ENCODE measurements at regions not wholly inside any gene's neighbourhood (a gene's known extent, or its start where the extent isn't known, plus 50 kb on each side); places are given as distances from the start of the nearest gene placed in this dataset.

- Histone ChIP-seq H3K4me3 (ENCODE audit: low read length) (no peak overlapping the region), H3K4me1 (ENCODE audit: insufficient read depth, low read length) (no peaks in the 10 kb centered on the region), H3K36me3 (ENCODE audit: insufficient read depth, low read depth, low read length) (no peaks in the 10 kb centered on the region), H3K9me3 (ENCODE audit: insufficient read depth, low read depth, low read length) (no peaks in the 10 kb centered on the region), H3K27ac (ENCODE audit: low read length) (no peak overlapping the region), H3K9ac (ENCODE audit: low read depth, low read length) (no peak overlapping the region), H3K27me3 (ENCODE audit: insufficient read depth, low read length) (no peaks in the 10 kb centered on the region)
Observed at GRCh38 chr5:2461701-2462691, 289.5 kb downstream of the IRX2 start.

- Histone ChIP-seq H3K4me3 (ENCODE audit: low read length) (no peak overlapping the region), H3K27me3 (ENCODE audit: insufficient read depth, low read length) (no peaks in the 10 kb centered on the region), H3K27ac (ENCODE audit: low read length) (no peak overlapping the region), H3K36me3 (ENCODE audit: insufficient read depth, low read depth, low read length) (no peaks in the 10 kb centered on the region), H3K4me1 (ENCODE audit: insufficient read depth, low read length) (no peaks in the 10 kb centered on the region), H3K9me3 (ENCODE audit: insufficient read depth, low read depth, low read length) (no peaks in the 10 kb centered on the region), H3K9ac (ENCODE audit: low read depth, low read length) (no peak overlapping the region)
Observed at GRCh38 chr5:2460098-2460497, 291.4 kb downstream of the IRX2 start.

GRCh38 chr5:2459251-2459650 lies 292.2 kb downstream of the IRX2 start:
- Histone ChIP-seq H3K4me3 (ENCODE audit: low read length) (no peak overlapping the region), H3K4me1 (ENCODE audit: insufficient read depth, low read length) (no peaks in the 10 kb centered on the region), H3K27me3 (ENCODE audit: insufficient read depth, low read length) (no peaks in the 10 kb centered on the region), H3K27ac (ENCODE audit: low read length) (no peak overlapping the region), H3K9ac (ENCODE audit: low read depth, low read length) (no peak overlapping the region), H3K9me3 (ENCODE audit: insufficient read depth, low read depth, low read length) (no peaks in the 10 kb centered on the region), H3K36me3 (ENCODE audit: insufficient read depth, low read depth, low read length) (no peaks in the 10 kb centered on the region)

- no peak overlapping the region for H3K4me3 ChIP-seq (ENCODE audit: low read length)
- H3K27me3 ChIP-seq (ENCODE audit: insufficient read depth, low read length): no peaks in the 10 kb centered on the region
- no peaks in the 10 kb centered on the region for H3K36me3 ChIP-seq (ENCODE audit: insufficient read depth, low read depth, low read length)
- H3K9me3 ChIP-seq (ENCODE audit: insufficient read depth, low read depth, low read length): no peaks in the 10 kb centered on the region
- H3K4me1 ChIP-seq (ENCODE audit: insufficient read depth, low read length): no peaks in the 10 kb centered on the region
- H3K9ac ChIP-seq (ENCODE audit: low read depth, low read length): no peak overlapping the region
- no peak overlapping the region for H3K27ac ChIP-seq (ENCODE audit: low read length)
Observed at GRCh38 chr5:2455878-2456277, 295.6 kb downstream of the IRX2 start.

GRCh38 chr5:2454876-2455275 lies 296.6 kb downstream of the IRX2 start:
- no peaks in the 10 kb centered on the region for H3K27me3 ChIP-seq (ENCODE audit: insufficient read depth, low read length)
- H3K4me1 ChIP-seq (ENCODE audit: insufficient read depth, low read length): no peaks in the 10 kb centered on the region
- H3K4me3 ChIP-seq (ENCODE audit: low read length): no peak overlapping the region
- no peaks in the 10 kb centered on the region for H3K36me3 ChIP-seq (ENCODE audit: insufficient read depth, low read depth, low read length)
- H3K9me3 ChIP-seq (ENCODE audit: insufficient read depth, low read depth, low read length): no peaks in the 10 kb centered on the region
- no peak overlapping the region for H3K27ac ChIP-seq (ENCODE audit: low read length)
- no peak overlapping the region for H3K9ac ChIP-seq (ENCODE audit: low read depth, low read length)

GRCh38 chr5:2453781-2454180 lies 297.7 kb downstream of the IRX2 start:
- Histone ChIP-seq H3K4me1 (ENCODE audit: insufficient read depth, low read length) (no peaks in the 10 kb centered on the region), H3K9me3 (ENCODE audit: insufficient read depth, low read depth, low read length) (no peaks in the 10 kb centered on the region), H3K4me3 (ENCODE audit: low read length) (no peak overlapping the region), H3K36me3 (ENCODE audit: insufficient read depth, low read depth, low read length) (no peaks in the 10 kb centered on the region), H3K9ac (ENCODE audit: low read depth, low read length) (no peak overlapping the region), H3K27me3 (ENCODE audit: insufficient read depth, low read length) (no peaks in the 10 kb centered on the region), H3K27ac (ENCODE audit: low read length) (no peak overlapping the region)

GRCh38 chr5:2451100-2451499 lies 300.4 kb downstream of the IRX2 start:
- H3K9me3 ChIP-seq (ENCODE audit: insufficient read depth, low read depth, low read length): no peaks in the 10 kb centered on the region
- H3K27me3 ChIP-seq (ENCODE audit: insufficient read depth, low read length): no peaks in the 10 kb centered on the region
- H3K9ac ChIP-seq (ENCODE audit: low read depth, low read length): no peak overlapping the region
- no peak overlapping the region for H3K27ac ChIP-seq (ENCODE audit: low read length)
- H3K4me1 ChIP-seq (ENCODE audit: insufficient read depth, low read length): no peaks in the 10 kb centered on the region
- H3K36me3 ChIP-seq (ENCODE audit: insufficient read depth, low read depth, low read length): no peaks in the 10 kb centered on the region
- no peak overlapping the region for H3K4me3 ChIP-seq (ENCODE audit: low read length)

- Histone ChIP-seq H3K27me3 (ENCODE audit: insufficient read depth, low read length) (no peaks in the 10 kb centered on the region), H3K4me1 (ENCODE audit: insufficient read depth, low read length) (no peaks in the 10 kb centered on the region), H3K27ac (ENCODE audit: low read length) (no peak overlapping the region), H3K9me3 (ENCODE audit: insufficient read depth, low read depth, low read length) (no peaks in the 10 kb centered on the region; the same call in 1 of the 2 replicates), H3K36me3 (ENCODE audit: insufficient read depth, low read depth, low read length) (no peaks in the 10 kb centered on the region), H3K9ac (ENCODE audit: low read depth, low read length) (no peak overlapping the region), H3K4me3 (ENCODE audit: low read length) (no peak overlapping the region)
Observed at GRCh38 chr5:2442496-2443354, 308.8 kb downstream of the IRX2 start.

- Histone ChIP-seq H3K27ac (ENCODE audit: low read length) (no peak overlapping the region), H3K36me3 (ENCODE audit: insufficient read depth, low read depth, low read length) (no peaks in the 10 kb centered on the region), H3K4me3 (ENCODE audit: low read length) (no peak overlapping the region), H3K9me3 (ENCODE audit: insufficient read depth, low read depth, low read length) (no peaks in the 10 kb centered on the region; the same call in 1 of the 2 replicates), H3K4me1 (ENCODE audit: insufficient read depth, low read length) (no peaks in the 10 kb centered on the region), H3K9ac (ENCODE audit: low read depth, low read length) (no peak overlapping the region), H3K27me3 (ENCODE audit: insufficient read depth, low read length) (no peaks in the 10 kb centered on the region)
Observed at GRCh38 chr5:2441495-2442180, 309.8 kb downstream of the IRX2 start.

GRCh38 chr5:2439608-2440007 lies 311.9 kb downstream of the IRX2 start:
- Histone ChIP-seq H3K27me3 (ENCODE audit: insufficient read depth, low read length) (no peaks in the 10 kb centered on the region), H3K9me3 (ENCODE audit: insufficient read depth, low read depth, low read length) (no peaks in the 10 kb centered on the region; the same call in 1 of the 2 replicates), H3K36me3 (ENCODE audit: insufficient read depth, low read depth, low read length) (no peaks in the 10 kb centered on the region), H3K4me1 (ENCODE audit: insufficient read depth, low read length) (no peaks in the 10 kb centered on the region), H3K4me3 (ENCODE audit: low read length) (no peak overlapping the region), H3K9ac (ENCODE audit: low read depth, low read length) (no peak overlapping the region), H3K27ac (ENCODE audit: low read length) (no peak overlapping the region)

- no peaks in the 10 kb centered on the region for H3K4me1 ChIP-seq (ENCODE audit: insufficient read depth, low read length)
- H3K36me3 ChIP-seq (ENCODE audit: insufficient read depth, low read depth, low read length): no peaks in the 10 kb centered on the region
- no peaks in the 10 kb centered on the region for H3K27me3 ChIP-seq (ENCODE audit: insufficient read depth, low read length)
- H3K9me3 ChIP-seq (ENCODE audit: insufficient read depth, low read depth, low read length): peaks cover 12% of the 10 kb centered on the region
- H3K9ac ChIP-seq (ENCODE audit: low read depth, low read length): no peak overlapping the region
- no peak overlapping the region for H3K4me3 ChIP-seq (ENCODE audit: low read length)
- H3K27ac ChIP-seq (ENCODE audit: low read length): no peak overlapping the region
Observed at GRCh38 chr5:2433086-2433485, 318.4 kb downstream of the IRX2 start.

Data from iPS-20b (cell line).